Lung microvascular endothelial cell (primary cell): ENCODE measurements at regions not wholly inside any gene's neighbourhood (a gene's known extent, or its start where the extent isn't known, plus 50 kb on each side); places are given as distances from the start of the nearest gene placed in this dataset.
"Not testable (repeated sequence)": the region's sequence is repeated elsewhere in the genome, so short reads cannot be mapped to it uniquely, and the experiment has no call there.

ENCODE experiments used
- DNase-seq, 2 donors: peaks; one replicate each; pipeline versions ENCODE4 v3.0.0 to v3.0.0-alpha.2; 2010; ENCODE audit warnings: low read depth in 2 of 2

DNA sequence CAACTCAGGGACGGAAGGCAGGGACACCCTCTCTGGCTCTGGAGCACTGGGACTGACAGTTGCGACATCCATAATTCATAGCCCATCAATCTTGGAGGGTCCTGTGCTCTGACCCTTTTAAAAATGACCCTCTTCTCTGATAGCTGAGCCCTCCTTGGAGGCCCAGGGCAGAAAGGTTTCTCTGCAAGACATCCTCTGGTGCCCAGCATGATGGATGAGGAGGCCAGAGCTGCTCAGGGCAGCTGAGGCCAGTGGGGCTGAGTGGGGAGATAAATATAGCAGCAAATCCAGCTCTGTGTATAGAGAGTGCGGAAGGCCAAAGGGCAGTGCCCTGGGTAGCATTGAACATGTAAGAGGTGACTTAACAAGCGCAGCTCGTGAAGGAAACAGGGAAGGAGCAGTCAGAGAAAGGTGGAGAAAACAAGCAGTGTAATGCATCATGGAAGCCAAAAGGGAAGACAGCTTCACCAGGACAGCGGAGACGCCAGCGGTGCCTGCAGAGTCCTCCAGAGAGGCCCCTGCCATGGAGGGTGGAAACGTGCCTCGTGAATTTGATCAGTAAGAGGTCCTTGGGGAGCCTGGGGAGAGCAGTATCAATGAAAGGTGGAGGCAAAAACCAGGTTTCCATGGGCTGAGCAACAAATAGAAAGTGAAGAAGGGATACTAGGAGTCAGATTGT, 50.4 kb upstream of the FMOD start:
- no peak for DNase-seq

DNA sequence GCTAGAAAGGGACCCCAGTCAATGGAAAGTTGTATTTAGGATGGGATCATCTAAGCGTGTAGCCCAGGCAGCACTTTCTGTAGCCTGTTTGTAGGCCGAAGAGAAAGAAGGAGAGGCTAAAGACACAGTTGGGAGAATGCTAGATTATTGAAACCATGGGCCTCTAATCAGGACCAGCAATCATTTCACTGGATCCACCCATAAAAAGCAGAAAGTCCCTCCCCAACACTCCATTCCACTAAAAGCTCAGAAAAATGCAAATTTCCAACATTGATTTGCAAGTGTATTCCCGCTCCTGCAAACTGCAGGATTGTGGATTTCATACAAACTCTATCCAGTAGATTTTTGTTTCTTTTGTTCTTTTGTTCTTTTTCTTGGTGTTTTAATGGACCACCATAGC, 51.2 kb upstream of the FMOD start:
- no peak for DNase-seq

DNA sequence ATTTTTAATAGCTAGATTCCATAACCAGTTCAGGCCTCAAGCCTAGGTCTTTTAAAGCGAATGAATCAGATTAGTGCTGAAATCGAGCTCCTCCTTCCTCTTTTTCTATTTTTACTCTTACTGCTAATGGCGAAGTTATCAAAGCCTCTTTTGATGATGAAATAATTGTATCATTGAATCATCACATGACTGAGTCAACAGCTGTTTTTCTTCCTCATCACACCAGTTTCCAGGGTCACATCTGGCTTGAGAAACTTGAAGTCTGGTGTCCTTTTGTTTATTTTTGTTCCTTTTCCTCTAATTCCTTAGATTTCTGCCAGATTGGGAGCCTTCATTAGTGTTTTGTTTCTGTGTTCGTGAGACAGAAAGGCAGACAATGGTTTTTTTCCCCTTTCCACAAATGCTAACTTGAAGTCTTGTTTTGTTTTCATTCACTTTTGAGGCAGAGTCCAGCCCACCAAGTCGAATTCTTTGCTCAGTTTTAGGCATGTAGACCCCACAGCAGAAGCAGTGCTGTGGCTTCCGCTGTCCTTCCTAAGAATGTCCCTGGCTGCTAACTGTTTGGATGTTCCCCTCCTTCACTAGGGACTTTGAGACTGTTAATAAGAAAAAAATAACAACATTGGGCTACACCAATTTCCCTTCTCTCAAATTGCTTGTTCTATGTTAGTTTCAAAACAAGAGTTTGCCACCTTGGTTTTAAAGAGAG, 51.9 kb upstream of the FMOD start:
- DNase-seq: peak in 1 of 2 donors; percentile 76

DNA sequence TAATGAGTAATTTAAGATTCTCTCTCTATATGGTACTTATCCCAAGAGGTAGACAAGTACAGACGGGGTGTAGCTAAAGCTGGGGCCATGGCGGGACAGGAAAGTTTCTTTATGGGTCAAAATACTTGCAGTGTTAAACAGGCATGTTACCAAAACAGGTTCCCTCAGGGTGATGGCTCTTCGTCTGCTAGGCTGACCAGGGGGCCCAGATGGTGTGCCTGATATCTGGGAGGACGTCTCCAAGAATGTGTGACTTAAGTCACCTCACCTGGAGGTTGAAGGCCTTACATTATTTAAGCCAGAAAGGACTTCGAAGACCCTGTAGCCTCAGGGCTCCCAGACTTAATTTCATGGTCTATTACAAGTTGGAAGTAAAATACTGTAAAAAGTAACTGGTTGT, 52.7 kb upstream of the FMOD start:
- DNase-seq: no peak

DNA sequence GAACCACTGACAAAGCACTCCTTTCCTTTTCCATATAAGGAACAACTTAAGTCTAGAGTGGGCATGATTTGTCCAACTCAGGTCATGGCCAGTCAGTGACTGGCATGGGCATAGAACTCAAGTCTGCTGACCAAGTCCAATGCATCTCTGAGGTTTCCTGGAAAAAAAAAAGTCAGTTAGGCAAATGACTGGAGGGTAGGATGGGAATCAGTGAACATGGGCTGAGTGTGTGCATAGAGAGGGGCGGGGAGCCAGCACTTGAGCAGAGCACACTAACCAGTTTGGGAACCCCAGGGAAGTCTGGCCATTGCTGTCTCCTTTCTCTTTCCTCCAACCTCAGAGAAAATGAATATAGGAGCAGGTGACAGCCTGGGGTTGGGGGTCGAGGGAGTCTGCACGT, 53.6 kb upstream of the FMOD start:
- DNase-seq: no peak

DNA sequence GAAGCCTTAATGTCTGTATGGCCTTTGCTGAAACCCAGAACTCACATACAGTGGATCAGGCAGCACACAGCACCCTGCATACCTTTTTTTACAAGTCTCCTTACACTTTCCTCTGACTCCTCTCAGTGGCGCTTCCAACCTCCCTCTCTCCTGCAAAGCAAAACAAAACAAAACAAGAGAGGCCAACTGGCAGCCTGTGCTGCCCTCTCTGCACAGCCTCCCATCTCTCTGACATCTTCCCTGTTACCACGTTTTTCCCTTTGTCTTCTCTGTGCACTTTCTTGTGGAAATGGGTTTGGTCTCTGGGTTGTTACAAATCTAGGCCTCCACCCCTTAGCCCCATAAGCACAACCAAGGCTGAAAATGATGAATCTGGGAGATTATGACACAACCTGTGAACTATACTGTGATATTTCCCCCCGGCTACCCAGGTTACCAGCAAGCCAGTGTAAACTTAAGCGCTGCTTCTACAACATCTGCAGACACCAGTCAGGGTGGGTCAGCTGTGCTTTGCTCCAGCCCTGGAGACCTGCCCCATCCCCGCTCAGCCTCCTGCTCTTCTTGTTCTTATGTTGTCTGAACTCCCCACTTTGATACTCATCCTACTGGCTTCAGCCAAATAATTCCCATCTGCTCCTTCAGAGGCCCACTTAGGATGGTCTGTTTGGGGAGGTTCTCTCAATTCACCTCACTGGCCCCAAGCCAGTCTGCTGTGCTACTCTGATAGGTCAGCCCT, 54.9 kb upstream of the FMOD start:
- DNase-seq: no peak

DNA sequence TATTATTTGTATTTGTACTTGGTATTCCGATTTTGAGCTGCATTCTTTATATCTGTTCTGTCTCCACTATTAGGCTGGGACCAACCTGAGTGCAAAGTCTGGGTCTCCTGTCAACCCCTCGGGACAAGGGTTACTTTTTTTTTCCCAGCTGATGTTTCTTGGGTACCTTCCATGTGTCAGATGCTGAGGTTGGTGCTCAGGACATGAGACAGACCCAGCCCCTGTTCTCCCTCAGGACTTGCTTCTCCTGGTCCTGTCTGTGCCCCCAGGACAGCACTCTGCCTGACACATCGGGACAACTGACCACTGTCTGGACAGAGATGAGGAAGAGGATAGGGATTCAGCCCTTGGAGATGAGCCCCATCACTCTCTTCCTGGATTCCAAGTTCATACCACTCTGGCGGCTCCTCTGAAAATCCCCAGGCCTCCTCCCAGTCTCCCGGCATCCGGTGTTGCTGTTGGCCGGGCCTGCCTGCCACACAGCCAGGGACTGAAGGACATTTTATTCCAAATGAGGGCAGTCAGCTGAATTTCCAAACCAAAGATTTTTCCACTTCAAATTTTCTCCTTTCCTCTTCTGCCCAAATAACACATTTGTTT, 55.6 kb upstream of the FMOD start:
- peak; percentile 6 to 69 for DNase-seq

DNA sequence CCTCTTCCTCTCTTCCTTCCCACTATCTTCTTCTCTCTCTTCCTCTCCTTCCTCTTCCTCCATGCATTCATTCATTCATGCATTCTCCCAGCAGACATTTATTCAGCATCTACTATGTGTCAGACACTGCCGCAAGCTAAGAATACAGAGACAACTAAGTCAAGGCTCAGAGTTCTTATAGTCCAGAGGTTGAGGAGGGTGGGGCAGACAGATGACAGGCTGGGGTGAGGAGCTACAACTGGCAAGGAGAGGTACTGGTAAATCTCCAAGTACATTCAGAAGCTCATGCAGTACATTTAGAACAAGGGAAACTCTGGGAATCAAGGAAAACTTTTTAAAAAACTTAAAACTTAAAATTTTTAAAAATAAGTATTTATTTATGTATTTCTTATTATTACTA, 56.4 kb upstream of the FMOD start:
- no peak for DNase-seq

DNA sequence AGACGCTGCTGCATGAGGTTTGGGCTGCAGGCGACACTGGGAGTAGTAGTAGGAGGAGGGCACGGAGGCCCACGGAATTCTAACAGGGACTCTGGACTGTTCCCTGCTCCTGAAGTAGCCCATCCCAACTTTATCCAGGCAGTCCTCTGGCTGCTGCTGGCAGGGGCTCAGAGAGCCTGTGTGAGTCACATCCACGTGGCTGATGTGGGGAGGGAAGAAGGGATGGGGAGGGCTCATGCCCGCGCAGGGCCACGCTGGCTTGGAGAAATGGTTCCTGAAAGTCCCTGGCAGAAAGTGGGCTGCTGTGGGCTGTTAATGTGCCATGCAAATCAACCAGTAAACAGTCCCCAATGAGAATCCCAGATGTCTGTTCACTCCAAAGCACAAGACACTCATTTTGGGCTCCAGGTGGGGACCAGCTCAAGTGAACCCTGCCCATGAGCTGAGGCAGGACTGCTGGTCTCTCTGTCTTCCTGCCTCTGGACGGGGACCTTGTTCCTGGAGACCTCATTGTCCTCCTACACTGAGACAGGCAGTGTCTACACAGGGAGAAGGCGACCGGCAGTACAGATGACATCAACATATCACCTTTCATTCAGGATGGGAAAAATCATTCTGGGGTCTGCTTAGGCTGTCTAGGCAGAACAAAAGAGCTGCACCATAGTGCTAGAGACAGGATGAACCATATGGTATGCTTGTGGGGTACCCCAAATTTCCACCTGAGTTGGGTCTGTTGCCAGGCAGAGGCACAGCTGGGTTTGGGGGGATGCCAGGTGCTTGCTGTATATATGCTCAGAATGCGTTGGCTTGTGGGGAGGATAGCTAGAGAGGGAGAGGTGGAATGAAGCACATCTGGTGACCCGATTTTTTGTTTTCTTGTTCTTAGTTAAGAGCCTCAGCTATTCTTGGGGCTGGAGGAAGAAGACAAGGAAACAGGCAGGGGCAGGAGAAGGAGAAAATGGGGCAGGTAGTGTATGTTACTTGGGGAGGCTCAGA, 57.9 kb upstream of the FMOD start:
- peak; percentile 65 to 82 for DNase-seq

DNA sequence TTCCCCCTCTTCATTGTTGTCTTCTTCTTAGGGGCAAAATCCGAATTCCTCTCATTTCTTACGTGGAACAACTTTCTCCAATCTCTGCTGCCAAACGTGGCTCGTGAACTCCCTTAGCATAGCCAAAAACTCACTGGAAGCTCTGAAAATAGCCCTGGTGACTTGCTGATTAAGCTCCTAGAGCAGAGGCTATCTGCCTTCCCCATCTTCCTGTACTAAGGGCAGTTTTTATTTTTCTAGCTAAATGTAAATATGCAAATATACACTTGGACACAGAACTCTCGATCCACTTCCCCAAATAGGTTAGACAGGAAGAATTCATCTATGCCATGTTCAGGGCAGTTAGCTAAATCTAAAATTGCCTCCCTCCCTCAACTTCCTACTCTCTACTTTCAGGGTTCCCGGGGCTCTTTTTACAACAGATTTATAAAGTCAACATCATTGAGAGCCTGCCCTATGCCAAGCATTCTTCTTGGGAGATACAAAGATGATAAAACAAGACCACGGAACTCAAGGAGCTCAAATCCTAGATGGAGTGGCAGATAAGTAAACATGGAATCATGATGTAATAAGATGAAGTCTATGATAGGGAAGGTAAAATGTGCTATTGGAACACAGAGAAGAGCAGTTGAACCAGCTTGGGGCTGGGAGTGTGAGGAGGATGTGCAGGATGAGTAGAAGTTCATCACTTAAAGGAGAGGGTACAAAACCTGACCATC, 59.4 kb upstream of the FMOD start:
- no peak for DNase-seq

DNA sequence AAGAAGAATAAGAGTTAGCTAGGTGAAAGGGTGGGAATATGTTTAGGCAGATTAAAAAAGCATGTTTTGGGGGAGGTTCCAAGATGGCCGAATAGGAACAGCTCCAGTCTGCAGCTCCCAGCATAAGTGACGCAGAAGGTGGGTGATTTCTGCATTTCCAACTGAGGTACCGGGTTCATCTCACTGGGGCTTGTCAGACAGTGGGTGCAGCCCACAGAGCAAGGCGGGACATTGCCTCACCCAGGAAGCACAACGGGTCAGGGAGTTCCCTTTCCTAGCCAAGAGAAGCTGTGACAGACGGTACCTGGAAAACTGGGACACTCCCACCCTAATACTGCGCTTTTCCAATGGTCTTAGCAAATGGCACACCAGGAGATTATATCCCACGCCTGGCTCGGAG, 60.5 kb upstream of the FMOD start:
- not testable (repeated sequence) for DNase-seq

DNA sequence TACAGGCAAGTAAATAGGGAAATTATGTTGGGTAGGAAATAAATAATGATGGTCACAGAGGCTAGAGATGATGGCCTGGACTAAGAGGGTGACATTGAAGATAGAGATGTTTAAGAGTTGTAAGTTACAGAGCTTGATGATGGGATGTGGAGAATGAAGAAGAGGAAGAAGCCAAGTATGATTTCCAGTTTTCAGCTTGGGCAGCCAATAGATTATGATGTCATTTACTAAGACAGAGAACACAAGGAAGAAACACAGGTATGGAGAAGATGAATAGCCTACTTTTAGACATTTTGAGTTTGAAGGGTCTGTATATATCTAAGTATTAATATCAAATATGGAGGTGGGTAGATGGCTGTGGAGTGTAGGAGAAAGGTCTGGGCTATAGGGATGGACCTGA, 56.0 kb upstream of the PRELP start:
- no peak for DNase-seq

DNA sequence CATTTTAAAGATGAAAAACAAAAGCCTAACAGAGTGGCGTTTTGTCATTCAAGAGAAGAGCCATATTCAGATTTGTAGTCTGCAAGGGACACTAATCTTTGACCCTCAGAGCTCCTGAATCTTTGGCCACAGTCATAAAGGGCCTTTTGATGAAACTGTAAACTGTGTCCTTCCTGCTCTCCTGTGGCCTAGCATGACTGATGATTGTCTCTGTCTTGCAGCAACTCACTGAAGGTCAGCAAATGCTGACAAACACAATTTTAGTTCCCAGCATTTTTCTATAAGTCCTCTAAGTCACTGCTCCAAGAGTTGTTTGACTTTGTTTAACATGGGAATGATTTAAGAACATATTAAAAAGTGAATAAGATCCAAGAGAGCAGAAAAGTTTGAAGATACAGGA, 55.3 kb upstream of the PRELP start:
- DNase-seq: no peak

DNA sequence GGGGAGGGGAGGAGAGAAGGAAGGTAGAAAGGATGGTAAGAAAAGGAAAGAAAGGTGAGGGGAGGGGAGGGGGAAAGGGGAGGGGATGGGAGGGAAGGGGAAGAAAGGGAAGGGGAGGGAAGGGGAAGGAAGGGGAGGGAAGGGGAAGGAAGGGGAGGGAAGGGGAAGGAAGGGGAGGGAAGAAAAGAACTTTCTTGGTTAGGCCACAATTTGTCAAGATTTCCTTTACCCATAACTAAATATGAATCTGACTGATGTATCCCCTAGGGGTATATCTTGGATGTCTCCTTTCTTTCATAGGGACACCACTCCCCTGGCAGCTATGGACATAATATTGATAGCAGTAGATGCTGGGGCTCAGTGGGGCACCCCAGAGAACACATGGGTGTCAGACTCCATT, 54.4 kb upstream of the PRELP start:
- no peak for DNase-seq

DNA sequence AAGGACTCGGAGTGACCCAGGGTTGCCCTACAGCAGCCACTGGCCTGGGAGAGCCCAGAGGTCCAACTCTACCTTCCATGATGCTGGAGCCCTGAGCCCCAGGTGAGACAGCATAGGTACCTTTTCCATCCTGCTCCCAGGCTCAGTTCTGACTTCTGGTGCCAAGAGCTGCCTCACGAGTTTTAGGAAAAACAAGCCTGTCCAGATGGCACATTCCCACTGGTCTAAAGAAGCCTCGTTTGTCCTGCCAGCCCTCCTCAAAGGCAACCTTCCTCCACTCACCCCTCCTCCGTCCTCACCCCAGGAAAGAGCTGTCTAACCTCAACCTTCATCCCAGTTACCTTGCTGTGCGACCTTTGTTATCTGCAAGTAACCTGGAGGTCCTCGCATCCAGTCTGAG, 53.5 kb upstream of the PRELP start:
- no peak for DNase-seq

DNA sequence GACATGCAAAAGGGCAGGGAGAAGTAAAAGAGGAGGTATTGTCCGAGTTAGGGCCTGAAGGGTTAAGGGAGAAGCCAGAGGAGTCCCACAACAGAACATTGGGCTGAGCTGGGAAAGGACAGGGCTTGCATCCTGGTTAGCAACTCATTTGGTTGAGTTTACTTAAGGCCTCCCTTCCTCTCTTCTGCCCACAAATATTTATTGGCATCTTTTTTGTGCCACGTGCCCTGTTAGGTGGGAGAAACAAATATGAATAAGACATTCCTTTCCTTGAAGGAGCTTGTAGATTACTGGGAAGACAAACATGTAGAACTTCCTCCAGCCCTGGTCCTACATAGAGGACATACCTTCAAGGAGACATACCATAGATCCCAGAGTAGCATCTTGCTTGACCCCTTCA, 53.0 kb upstream of the PRELP start:
- DNase-seq: no peak

DNA sequence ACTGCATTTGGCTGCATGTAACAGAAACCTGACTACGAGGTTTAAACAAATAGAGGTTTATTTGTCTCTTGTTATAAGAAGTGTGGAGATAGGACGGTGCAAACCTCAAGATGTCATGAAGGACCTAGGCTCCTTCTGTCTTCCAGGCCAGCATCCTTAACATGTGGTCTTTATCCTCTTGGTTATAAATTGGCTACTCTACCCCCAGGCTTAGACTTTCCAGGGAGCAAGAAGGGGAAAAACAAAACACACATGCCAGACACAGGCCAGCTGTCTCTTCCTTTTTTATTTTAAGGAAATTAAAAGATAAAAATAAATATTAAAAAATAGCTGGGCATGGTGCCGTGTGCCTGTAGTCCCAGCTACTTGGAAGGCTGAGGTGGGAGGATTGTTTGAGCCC, 51.3 kb upstream of the PRELP start:
- no peak for DNase-seq

DNA sequence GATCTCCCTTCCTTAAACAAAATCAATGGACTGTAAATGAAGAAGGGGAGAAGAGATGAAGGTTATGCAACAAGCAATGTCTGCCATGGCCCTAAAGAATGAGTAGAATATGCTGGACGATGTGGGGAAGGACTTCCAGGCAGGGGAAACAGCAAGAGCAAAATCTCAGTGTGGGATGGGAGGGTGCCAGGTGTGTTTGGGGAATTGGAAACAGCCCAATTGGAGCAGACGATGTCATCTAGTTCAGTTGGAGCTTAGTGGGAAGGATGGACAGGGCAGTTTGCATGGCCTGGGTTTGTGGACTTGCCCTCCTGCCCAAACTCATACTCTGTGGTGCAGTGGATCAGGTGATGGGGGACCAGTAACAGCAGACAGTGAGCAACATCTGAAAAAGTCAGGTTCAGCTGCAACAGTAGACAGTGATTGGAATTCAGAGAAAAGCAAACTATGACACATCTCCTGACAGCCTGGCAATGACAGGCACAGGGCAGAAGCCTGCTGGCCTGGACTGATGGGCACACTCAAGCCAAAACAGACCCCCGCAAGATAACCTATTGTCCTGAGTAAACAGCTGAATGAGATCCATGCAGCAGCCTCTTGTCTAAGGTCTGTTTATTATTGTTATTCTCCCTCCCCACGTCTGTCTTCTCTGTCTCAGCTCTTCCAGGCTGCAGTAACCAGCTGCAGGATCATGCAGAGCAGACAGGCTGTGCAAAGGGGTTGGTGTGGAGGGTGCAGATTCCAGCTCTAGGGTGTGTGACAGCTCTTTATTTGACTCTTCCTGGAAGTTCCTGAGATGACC, 50.5 kb upstream of the PRELP start:
- no peak for DNase-seq

DNA sequence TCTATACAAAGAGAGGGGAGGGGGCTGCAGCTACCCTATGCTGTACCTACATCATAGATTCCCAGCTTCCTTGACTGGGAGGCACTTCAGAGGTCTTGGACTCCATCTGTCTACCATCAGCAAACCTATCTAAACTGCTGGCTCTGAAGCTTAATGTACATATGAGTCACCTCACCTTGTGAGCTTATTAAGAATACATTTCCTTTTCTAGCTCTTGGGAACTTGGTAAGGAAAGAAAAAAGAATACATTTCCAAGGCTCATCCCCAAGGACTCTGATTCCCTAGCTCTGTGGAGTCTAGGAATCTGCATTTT, 50.0 kb upstream of the PRELP start:
- DNase-seq: peak in 1 of 2 donors; percentile 12
